Aorta (tissue), 5 donors: ENCODE measurements at regions not wholly inside any gene's neighbourhood (a gene's known extent, or its start where the extent isn't known, plus 50 kb on each side); places are given as distances from the start of the nearest gene placed in this dataset.
"Not testable (repeated sequence)": the region's sequence is repeated elsewhere in the genome, so short reads cannot be mapped to it uniquely, and the experiment has no call there.

Experiments used
- ATAC-seq: fragments of 200-7000 bp; cut with Tn5 transposase; one replicate; pipeline ENCODE4 v1.9.1; 2022; ENCODE audit warnings: moderate library complexity; ENCODE audit not compliant: low FRiP score
- DNase-seq, 2 donors: peaks; one replicate each; pipeline ENCODE4 v3.0.0-alpha.2; 2020
- H3K27ac ChIP-seq, 2 donors: one replicate each; pipeline ENCODE4 v1.5.1; 2013; ENCODE audit warnings: low read length in 2 of 2, mild to moderate bottlenecking in 2 of 2, moderate library complexity in 2 of 2, control low read depth in 1 of 2, inconsistent platforms in 1 of 2, low read depth in 1 of 2
- H3K27me3 ChIP-seq, 2 donors: one replicate each; pipeline ENCODE4 v1.6.1; 2013; ENCODE audit warnings: control low read depth in 1 of 2, low read length in 1 of 2, mild to moderate bottlenecking in 1 of 2, moderate library complexity in 1 of 2; ENCODE audit not compliant: insufficient read depth in 2 of 2, control insufficient read depth in 1 of 2
- H3K36me3 ChIP-seq, 2 donors: one replicate each; pipeline ENCODE4 v1.6.1; 2013; ENCODE audit warnings: control low read depth in 1 of 2, low read length in 1 of 2, mild to moderate bottlenecking in 1 of 2; ENCODE audit not compliant: insufficient read depth in 2 of 2, control insufficient read depth in 1 of 2
- H3K4me1 ChIP-seq, 2 donors: one replicate each; pipeline ENCODE4 v1.6.1; 2013; ENCODE audit warnings: low read length in 2 of 2, control low read depth in 1 of 2, mild to moderate bottlenecking in 1 of 2, moderate library complexity in 1 of 2; ENCODE audit not compliant: insufficient read depth in 2 of 2, control insufficient read depth in 1 of 2
- H3K4me3 ChIP-seq, 2 donors: one replicate each; pipeline ENCODE4 v1.5.1; 2013; ENCODE audit warnings: low read length in 2 of 2, control low read depth in 1 of 2, mild to moderate bottlenecking in 1 of 2
- H3K9me3 ChIP-seq: one replicate; pipeline ENCODE4 v1.6.1; 2013; ENCODE audit warnings: mild to moderate bottlenecking, low read length; ENCODE audit not compliant: control insufficient read depth
- WGBS, 2 donors: extraction: QIAGEN DNeasy Blood & Tissue Kit; methylation state at CpG; one replicate each; pipeline ENCODE4 v1.1.7; 2013; 5-methylcytosine and 5-hydroxymethylcytosine counted together
- intact Hi-C, 2 donors: fragments of 100-400 bp; cut with DNase I; formaldehyde crosslinking; loops; one replicate each; pipeline versions ENCODE4 v1.14.2 to v1.15.0; 2022
- donor health status: healthy with polysubstance abuse.
- donor health status: Bipolar disorder and iron deficiency.
- donor health status: DM: no; HTN: no; CAD: no.
- donor health status: DM: no; HTN: no; CAD: no.
- donor health status: DM: yes; HTN: yes; CAD: no.

GRCh38 chr4:1520795-1521576, 114.7 kb upstream of the NKX1-1 start:
- WGBS, 2 donors = 2 to 23% methylated on average over 37 to 67 of the region's 79 CpGs
- H3K27ac ChIP-seq, intact Hi-C loops, H3K27me3 ChIP-seq, H3K4me3 ChIP-seq, ATAC-seq, H3K36me3 ChIP-seq, H3K9me3 ChIP-seq, H3K4me1 ChIP-seq: not testable (repeated sequence)
- peak; percentile 37 to 70 for DNase-seq

- DNase-seq (peak; percentile 27 to 74), ATAC-seq (no peak)
- Histone ChIP-seq H3K27ac (no peak overlapping the region), H3K4me3 (no peak overlapping the region), H3K27me3 (no peaks in the 10 kb centered on the region), H3K9me3 (peaks cover 3% of the 10 kb centered on the region), H3K36me3 (no peaks in the 10 kb centered on the region), H3K4me1 (no peaks in the 10 kb centered on the region)
- intact Hi-C loops = no loop called here
- WGBS, 2 donors = 58 to 65% methylated on average over 49 to 58 of the region's 58 CpGs
Observed at GRCh38 chr4:1519787-1520661, 113.8 kb upstream of the NKX1-1 start.

GRCh38 chr4:1518997-1519700, 112.9 kb upstream of the NKX1-1 start:
- ATAC-seq = no peak

GRCh38 chr4:1517592-1518411, 111.6 kb upstream of the NKX1-1 start:
- no peaks in the 10 kb centered on the region for H3K9me3 ChIP-seq
- H3K4me1 ChIP-seq = no peaks in the 10 kb centered on the region
- ATAC-seq (no peak), DNase-seq (peak; percentile 38 to 52)
- intact Hi-C loops = no loop called here
- WGBS, 2 donors = 76 to 80% methylated on average over 22 of the region's 22 CpGs
- H3K36me3 ChIP-seq = no peaks in the 10 kb centered on the region
- H3K27ac ChIP-seq = no peak overlapping the region
- no peak overlapping the region for H3K4me3 ChIP-seq
- no peaks in the 10 kb centered on the region for H3K27me3 ChIP-seq

More at GRCh38 chr4:1518997-1519700, 112.9 kb upstream of the NKX1-1 start:
- Histone ChIP-seq H3K9me3 (no peaks in the 10 kb centered on the region), H3K4me3 (no peak overlapping the region), H3K36me3 (no peaks in the 10 kb centered on the region), H3K27me3 (no peaks in the 10 kb centered on the region), H3K4me1 (no peaks in the 10 kb centered on the region), H3K27ac (no peak overlapping the region)
- WGBS, 2 donors = 71 to 87% methylated on average over 18 to 20 of the region's 20 CpGs
- peak; percentile 36 to 63 for DNase-seq
- intact Hi-C loops = no loop called here

GRCh38 chr4:1516881-1517480, 110.7 kb upstream of the NKX1-1 start:
- no peak for ATAC-seq
- Histone ChIP-seq H3K27ac (no peak overlapping the region), H3K4me3 (no peak overlapping the region), H3K9me3 (no peaks in the 10 kb centered on the region), H3K36me3 (no peaks in the 10 kb centered on the region), H3K27me3 (no peaks in the 10 kb centered on the region), H3K4me1 (no peaks in the 10 kb centered on the region)
- DNase-seq = peak; percentile 30 to 71
- WGBS, 2 donors = 77% methylated on average over 15 of the region's 15 CpGs
- intact Hi-C loops = no loop called here

GRCh38 chr4:1516261-1516660, 110.0 kb upstream of the NKX1-1 start:
- H3K4me1 ChIP-seq = no peaks in the 10 kb centered on the region
- no peak overlapping the region for H3K4me3 ChIP-seq
- WGBS, 2 donors = 29 to 42% methylated on average over 10 of the region's 10 CpGs
- no peaks in the 10 kb centered on the region for H3K27me3 ChIP-seq
- H3K27ac ChIP-seq = no peak overlapping the region
- peak; percentile 30 to 49 for DNase-seq
- H3K9me3 ChIP-seq = no peaks in the 10 kb centered on the region
- intact Hi-C loops = no loop called here
- H3K36me3 ChIP-seq = no peaks in the 10 kb centered on the region
- ATAC-seq = no peak

- Histone ChIP-seq H3K9me3 (no peaks in the 10 kb centered on the region), H3K27me3 (no peaks in the 10 kb centered on the region), H3K36me3 (no peaks in the 10 kb centered on the region), H3K4me1 (no peaks in the 10 kb centered on the region), H3K27ac (no peak overlapping the region), H3K4me3 (no peak overlapping the region)
- WGBS, 2 donors = 86 to 91% methylated on average over 5 of the region's 5 CpGs
- peak; percentile 8 to 36 for DNase-seq
- intact Hi-C loops = no loop called here
- ATAC-seq = no peak
Observed at GRCh38 chr4:1515763-1516162, 109.5 kb upstream of the NKX1-1 start.

- H3K27ac ChIP-seq = no peak overlapping the region
- DNase-seq (no peak), ATAC-seq (no peak)
- H3K4me1 ChIP-seq = no peaks in the 10 kb centered on the region
- no peaks in the 10 kb centered on the region for H3K36me3 ChIP-seq
- H3K9me3 ChIP-seq = no peaks in the 10 kb centered on the region
- intact Hi-C loops = no loop called here
- H3K27me3 ChIP-seq = no peaks in the 10 kb centered on the region
- H3K4me3 ChIP-seq = no peak overlapping the region
Observed at GRCh38 chr4:1515156-1515555, 108.9 kb upstream of the NKX1-1 start.
